Effector memory CD4-positive, alpha-beta T cell (primary cell): ENCODE measurements at regions not wholly inside any gene's neighbourhood (a gene's known extent, or its start where the extent isn't known, plus 50 kb on each side); places are given as distances from the start of the nearest gene placed in this dataset.

ENCODE experiments used
- DNase-seq, 3 donors: peaks; one replicate each; pipeline ENCODE4 v3.0.0-alpha.2; 2020
- H3K27ac ChIP-seq: 2 replicates; pipeline ENCODE4 v1.7.0; 2013; ENCODE audit warnings: mild to moderate bottlenecking, low read length, moderate library complexity; ENCODE audit not compliant: insufficient read depth, poor library complexity, severe bottlenecking
- H3K27me3 ChIP-seq: replicated peaks from 2 replicates; pipeline ENCODE4 v1.7.0; 2013; ENCODE audit warnings: mild to moderate bottlenecking, low read length; ENCODE audit not compliant: insufficient read depth, control insufficient read depth, poor library complexity, severe bottlenecking
- H3K36me3 ChIP-seq: 2 replicates; pipeline ENCODE4 v1.7.0; 2013; ENCODE audit warnings: mild to moderate bottlenecking, low read length, moderate library complexity; ENCODE audit not compliant: control insufficient read depth, insufficient read depth
- H3K4me1 ChIP-seq: 2 replicates; pipeline ENCODE4 v1.7.0; 2013; ENCODE audit warnings: low read length, mild to moderate bottlenecking; ENCODE audit not compliant: control insufficient read depth, insufficient read depth, poor library complexity, severe bottlenecking
- H3K4me3 ChIP-seq: 2 replicates; pipeline ENCODE4 v1.7.0; 2013; ENCODE audit warnings: low read length, low read depth, mild to moderate bottlenecking; ENCODE audit not compliant: insufficient read depth, poor library complexity, severe bottlenecking
- H3K9me3 ChIP-seq: 2 replicates; pipeline ENCODE4 v1.7.0; 2013; ENCODE audit warnings: mild to moderate bottlenecking, low read length, moderate library complexity; ENCODE audit not compliant: control insufficient read depth

DNA sequence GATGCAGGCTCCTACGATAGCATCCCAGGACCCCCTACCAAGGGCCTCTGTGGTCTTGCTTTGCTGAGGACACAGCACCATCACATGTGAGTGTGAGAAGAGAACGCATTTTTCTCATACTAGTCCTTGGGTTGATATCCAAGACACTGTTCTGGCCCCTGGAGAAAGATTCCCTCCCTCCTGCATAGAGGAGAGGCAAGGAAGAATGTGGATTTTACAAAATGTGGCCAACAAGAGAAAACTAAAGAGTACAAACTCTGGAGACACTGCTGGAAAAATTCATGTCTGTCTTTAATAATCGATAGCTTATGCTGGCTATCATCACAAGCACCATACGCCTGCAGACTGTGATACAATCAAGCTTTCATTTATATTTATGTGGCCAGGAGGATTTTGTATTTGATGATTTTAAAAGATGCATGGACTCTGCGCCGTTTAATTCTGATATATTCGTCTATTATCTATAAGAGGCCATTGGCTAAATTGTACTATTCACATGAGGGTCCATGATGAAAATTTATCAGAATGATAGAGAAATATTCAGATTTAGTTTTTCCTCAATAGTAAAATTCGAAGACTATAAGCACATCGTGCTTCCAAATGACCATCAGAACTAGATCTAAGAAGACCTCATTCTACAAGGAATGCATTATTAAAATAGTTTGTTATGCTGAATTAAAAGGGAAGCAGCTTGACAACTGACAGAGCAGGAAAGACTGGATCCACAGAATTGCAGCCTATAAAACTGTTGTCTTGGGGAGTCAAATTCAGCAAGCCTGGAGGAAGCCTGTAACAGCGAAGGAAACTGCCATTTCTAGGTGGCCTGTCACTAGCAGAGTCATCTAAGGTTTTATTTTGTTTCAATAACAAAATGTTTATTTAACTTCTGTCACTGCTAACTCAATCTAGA lies 578.7 kb downstream of the DIAPH3 start:
- H3K36me3 ChIP-seq = no peaks in the 10 kb centered on the region
- H3K9me3 ChIP-seq = no peaks in the 10 kb centered on the region
- no peak for DNase-seq
- H3K4me3 ChIP-seq = no peak overlapping the region
- no peak overlapping the region for H3K27ac ChIP-seq
- no peaks in the 10 kb centered on the region for H3K4me1 ChIP-seq
- H3K27me3 ChIP-seq = no peaks in the 10 kb centered on the region

DNA sequence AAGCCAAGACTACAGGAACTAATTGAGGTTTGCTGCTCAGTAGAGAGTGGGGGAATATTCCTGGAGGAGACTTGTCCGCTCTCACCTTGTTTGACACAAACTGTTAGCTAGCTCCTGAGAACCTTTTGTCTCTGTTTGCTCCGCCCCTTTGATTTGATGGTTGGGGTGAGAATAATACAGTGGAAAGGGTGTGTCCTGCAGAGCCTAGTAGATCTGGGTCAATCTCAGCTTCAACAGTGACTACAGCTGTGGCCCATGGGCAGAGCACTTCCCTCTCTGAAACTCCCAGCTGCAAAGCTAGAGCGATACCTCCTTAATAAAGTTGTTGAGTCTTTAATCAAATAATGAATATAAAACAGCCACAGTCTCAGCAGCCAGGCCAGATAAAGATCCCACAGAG lies 576.7 kb downstream of the DIAPH3 start:
- Histone ChIP-seq H3K36me3 (no peaks in the 10 kb centered on the region), H3K4me1 (no peaks in the 10 kb centered on the region), H3K27ac (no peak overlapping the region), H3K27me3 (no peaks in the 10 kb centered on the region), H3K4me3 (no peak overlapping the region), H3K9me3 (no peaks in the 10 kb centered on the region)
- DNase-seq = no peak

DNA sequence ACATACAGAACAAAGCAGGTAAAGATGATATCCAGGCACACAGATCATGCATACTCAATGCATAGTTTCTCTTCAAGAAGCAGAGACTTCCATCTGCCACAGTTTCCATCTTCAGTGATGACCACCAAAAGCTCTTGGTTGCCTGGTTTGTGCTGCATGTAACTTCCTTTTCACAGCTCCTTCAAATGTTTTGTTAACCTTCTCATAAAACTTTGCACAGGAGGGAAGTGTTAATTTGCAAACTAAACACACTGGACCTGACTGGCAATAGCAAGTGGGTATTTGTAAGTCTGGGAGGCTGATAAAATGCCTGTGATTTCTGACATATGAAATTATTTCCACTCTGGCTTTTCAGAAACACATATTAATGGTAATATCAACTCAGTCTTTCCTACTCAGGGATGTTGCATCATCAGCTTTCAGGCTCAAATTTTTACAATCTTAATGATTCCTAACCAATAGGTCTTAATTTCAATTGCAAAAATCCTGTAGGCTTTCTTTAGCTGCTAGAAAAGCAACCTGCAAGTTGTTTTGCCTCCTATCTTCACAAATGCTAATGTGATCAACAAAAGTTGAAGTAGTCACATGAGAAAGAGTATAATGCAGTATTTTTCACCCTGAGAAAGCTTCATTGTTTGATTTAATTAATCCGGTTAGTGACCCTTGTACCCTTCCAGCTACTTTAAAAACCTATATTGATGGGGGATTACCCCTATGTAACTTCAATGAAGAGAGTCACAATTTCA lies 575.6 kb downstream of the DIAPH3 start:
- H3K4me1 ChIP-seq = no peaks in the 10 kb centered on the region
- no peaks in the 10 kb centered on the region for H3K27me3 ChIP-seq
- no peaks in the 10 kb centered on the region for H3K36me3 ChIP-seq
- H3K27ac ChIP-seq = no peak overlapping the region
- DNase-seq = no peak
- no peaks in the 10 kb centered on the region for H3K9me3 ChIP-seq
- H3K4me3 ChIP-seq = no peak overlapping the region

DNA sequence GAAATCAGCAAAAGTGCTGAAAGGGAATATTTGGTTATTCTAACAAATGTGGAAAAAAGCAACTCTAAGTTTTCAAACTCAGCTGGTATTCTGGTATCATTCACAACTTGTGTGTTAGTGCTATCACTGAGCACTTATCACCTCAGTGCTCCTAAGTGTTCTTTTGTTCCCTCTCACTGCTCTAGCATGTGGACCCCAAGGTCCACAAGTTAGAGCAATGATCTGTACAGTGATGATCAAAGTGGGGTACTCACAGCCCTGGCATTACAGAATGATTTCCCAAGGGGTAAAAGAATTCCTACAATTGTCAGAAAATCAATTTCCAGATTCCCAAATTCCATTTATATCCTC lies 575.0 kb downstream of the DIAPH3 start:
- H3K27ac ChIP-seq = no peak overlapping the region
- no peaks in the 10 kb centered on the region for H3K36me3 ChIP-seq
- DNase-seq = no peak
- no peaks in the 10 kb centered on the region for H3K9me3 ChIP-seq
- H3K4me3 ChIP-seq = no peak overlapping the region
- no peaks in the 10 kb centered on the region for H3K4me1 ChIP-seq
- no peaks in the 10 kb centered on the region for H3K27me3 ChIP-seq

DNA sequence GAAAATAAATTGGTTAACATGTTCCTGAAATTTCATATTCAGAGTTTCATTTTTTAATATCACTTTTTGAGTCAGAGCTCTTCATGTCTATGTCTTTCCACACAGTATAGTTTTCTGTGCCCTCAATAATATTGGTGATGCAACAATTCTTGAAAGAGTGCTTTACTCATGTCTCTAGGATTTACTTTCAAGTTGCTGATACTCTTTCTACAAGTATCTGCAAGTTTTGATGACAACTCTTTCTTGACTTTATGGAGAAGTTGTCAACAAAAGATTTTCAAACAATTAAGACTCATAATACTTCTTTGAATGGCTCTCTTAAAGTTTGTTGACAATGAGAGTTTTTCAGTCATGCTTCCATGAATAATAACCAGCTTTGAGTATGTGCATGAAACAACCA lies 561.7 kb downstream of the DIAPH3 start:
- Histone ChIP-seq H3K9me3 (no peaks in the 10 kb centered on the region), H3K27ac (no peak overlapping the region), H3K4me1 (no peaks in the 10 kb centered on the region), H3K27me3 (no peaks in the 10 kb centered on the region), H3K36me3 (no peaks in the 10 kb centered on the region), H3K4me3 (no peak overlapping the region)
- DNase-seq = no peak

DNA sequence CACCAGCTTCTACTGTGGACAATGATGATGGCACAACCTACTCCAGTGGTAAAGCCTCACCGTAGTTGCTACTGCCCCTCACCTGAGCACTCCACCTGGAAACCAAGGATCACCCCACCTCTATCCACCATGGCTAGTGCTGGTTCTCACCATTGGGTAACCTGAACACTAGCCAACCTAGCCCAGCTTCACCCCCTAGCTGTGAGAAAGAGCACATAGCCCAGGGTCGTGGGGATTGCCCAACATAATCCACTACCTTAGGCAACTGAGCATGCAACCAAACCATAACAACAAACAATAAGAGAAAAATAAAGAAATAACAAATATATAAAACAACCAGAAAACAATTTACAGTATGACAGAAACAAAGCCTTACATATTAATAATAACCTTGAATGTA lies 560.1 kb downstream of the DIAPH3 start:
- Histone ChIP-seq H3K4me1 (no peaks in the 10 kb centered on the region), H3K36me3 (no peaks in the 10 kb centered on the region), H3K27me3 (no peaks in the 10 kb centered on the region), H3K27ac (no peak overlapping the region), H3K9me3 (no peaks in the 10 kb centered on the region), H3K4me3 (no peak overlapping the region)
- DNase-seq = no peak

DNA sequence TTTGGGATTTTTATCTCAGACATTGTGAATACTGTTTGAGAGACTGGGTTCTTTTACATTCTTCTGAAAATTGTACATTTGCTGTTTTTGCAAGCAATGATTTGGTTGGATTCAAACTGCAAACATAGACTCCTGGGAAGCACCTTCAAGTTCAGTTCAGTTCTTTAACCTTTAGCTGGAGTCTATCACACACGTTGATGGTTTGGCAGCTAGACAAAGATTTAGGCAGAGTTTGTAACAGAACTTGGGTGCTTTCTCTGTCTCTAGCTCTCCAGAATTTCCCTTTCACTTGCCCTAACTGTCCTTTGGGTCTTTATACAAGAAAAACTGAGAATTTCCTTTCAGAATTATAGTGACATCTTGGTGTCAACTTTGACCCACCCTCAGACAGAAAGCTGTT lies 556.6 kb downstream of the DIAPH3 start:
- Histone ChIP-seq H3K36me3 (no peaks in the 10 kb centered on the region), H3K9me3 (no peaks in the 10 kb centered on the region)
- no peak for DNase-seq

DNA sequence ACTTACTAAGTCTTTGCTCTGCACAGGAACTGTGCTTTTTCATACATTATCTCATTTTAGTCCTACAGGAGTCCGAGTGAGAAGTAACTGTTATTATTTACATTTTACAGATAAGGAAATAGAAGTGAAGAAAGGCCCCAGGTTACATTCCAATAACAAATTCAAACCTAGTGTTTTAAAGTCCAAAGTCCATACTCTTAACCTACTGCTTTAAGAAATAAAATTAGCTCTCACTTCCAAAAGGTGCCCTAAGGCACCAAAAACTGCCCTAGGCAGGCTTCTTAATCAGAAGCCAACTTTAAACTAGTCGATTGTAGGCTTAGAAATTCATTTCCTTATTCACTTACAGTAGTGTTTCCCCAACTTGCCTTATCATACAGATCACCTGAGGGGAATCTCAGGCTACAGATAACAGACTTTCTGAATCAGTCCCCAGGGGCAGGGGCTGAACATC lies 555.9 kb downstream of the DIAPH3 start:
- no peak for DNase-seq
- H3K9me3 ChIP-seq = no peaks in the 10 kb centered on the region
- no peaks in the 10 kb centered on the region for H3K27me3 ChIP-seq
- H3K4me3 ChIP-seq = no peak overlapping the region
- no peaks in the 10 kb centered on the region for H3K36me3 ChIP-seq
- H3K27ac ChIP-seq = no peak overlapping the region
- no peaks in the 10 kb centered on the region for H3K4me1 ChIP-seq

More for the DNA sequence above, 556.6 kb downstream of the DIAPH3 start:
- Histone ChIP-seq H3K4me3 (no peak overlapping the region), H3K27me3 (no peaks in the 10 kb centered on the region), H3K27ac (no peak overlapping the region), H3K4me1 (no peaks in the 10 kb centered on the region)

DNA sequence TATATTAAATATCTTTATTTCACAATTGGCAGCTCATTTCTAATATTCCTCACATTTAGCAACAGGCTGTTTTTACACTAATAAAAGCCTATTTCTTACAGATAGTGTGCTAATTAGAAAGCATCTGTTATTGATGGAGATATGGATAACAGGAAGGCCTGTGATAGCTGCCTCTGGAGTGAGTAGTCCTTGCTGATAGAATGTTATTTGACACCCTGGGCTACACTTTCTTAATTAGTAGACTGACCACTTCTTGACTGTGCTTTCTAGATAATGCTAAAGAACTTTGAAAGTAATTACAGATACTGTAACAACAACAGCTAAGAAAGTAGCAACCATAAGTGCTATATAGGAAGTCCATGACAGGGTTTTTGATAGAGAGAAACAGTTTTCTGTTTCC lies 554.3 kb downstream of the DIAPH3 start:
- Histone ChIP-seq H3K36me3 (no peaks in the 10 kb centered on the region), H3K4me1 (no peaks in the 10 kb centered on the region), H3K27me3 (no peaks in the 10 kb centered on the region), H3K27ac (no peak overlapping the region), H3K9me3 (no peaks in the 10 kb centered on the region), H3K4me3 (no peak overlapping the region)
- no peak for DNase-seq
